RPMI8226 (cell line): ENCODE measurements at regions not wholly inside any gene's neighbourhood (a gene's known extent, or its start where the extent isn't known, plus 50 kb on each side); places are given as distances from the start of the nearest gene placed in this dataset.
"Not testable (repeated sequence)": the region's sequence is repeated elsewhere in the genome, so short reads cannot be mapped to it uniquely, and the experiment has no call there.

Source experiments
- DNase-seq: peaks from one replicate; pipeline ENCODE4 v3.0.0-alpha.2; 2015

- no peak for DNase-seq
Measured at GRCh38 chr12:105423237-105423636, 92.7 kb downstream of the C12orf75 start.

GRCh38 chr12:105423921-105424320, 93.4 kb downstream of the C12orf75 start:
- DNase-seq = no peak

GRCh38 chr12:105425254-105426174, 95.0 kb downstream of the C12orf75 start:
- DNase-seq = no peak

GRCh38 chr12:105426766-105427165, 96.3 kb downstream of the C12orf75 start:
- DNase-seq = no peak

GRCh38 chr12:105427883-105428282, 97.4 kb downstream of the C12orf75 start:
- DNase-seq = no peak

GRCh38 chr12:105428793-105429395, 98.4 kb downstream of the C12orf75 start:
- no peak for DNase-seq

GRCh38 chr12:105429511-105429910, 99.0 kb downstream of the C12orf75 start:
- no peak for DNase-seq

- no peak for DNase-seq
Measured at GRCh38 chr12:105431537-105432100, 101.1 kb downstream of the C12orf75 start.

- DNase-seq = no peak
Measured at GRCh38 chr12:105433804-105434203, 103.3 kb downstream of the C12orf75 start.

GRCh38 chr12:105436636-105437035, 106.1 kb downstream of the C12orf75 start:
- DNase-seq = no peak

GRCh38 chr12:105440037-105440664, 109.7 kb downstream of the C12orf75 start:
- no peak for DNase-seq

GRCh38 chr12:105443802-105444652, 113.5 kb downstream of the C12orf75 start:
- DNase-seq = no peak

- DNase-seq = no peak
Measured at GRCh38 chr12:105444653-105445102, 114.2 kb downstream of the C12orf75 start.

- DNase-seq = no peak
Measured at GRCh38 chr12:105445249-105445648, 114.8 kb downstream of the C12orf75 start.

GRCh38 chr12:105445649-105446048, 115.2 kb downstream of the C12orf75 start:
- DNase-seq = no peak

GRCh38 chr12:105446460-105446859, 116.0 kb downstream of the C12orf75 start:
- DNase-seq = not testable (repeated sequence)

GRCh38 chr12:105449431-105449830, 118.9 kb downstream of the C12orf75 start:
- no peak for DNase-seq

GRCh38 chr12:105451211-105451610, 120.7 kb downstream of the C12orf75 start:
- DNase-seq = no peak

GRCh38 chr12:105451798-105452197, 121.3 kb downstream of the C12orf75 start:
- DNase-seq = no peak

GRCh38 chr12:105453316-105453715, 122.8 kb downstream of the C12orf75 start:
- no peak for DNase-seq

- DNase-seq = no peak
Measured at GRCh38 chr12:105454688-105455087, 124.2 kb downstream of the C12orf75 start.

- no peak for DNase-seq
Measured at GRCh38 chr12:105455261-105455660, 124.8 kb downstream of the C12orf75 start.
